Activated CD4-positive, alpha-beta T cell treated with anti-CD3 and anti-CD28 coated beads, Interleukin-2, amount 50 U/mL, for 4 hours (primary cell): ENCODE measurements at regions not wholly inside any gene's neighbourhood (a gene's known extent, or its start where the extent isn't known, plus 50 kb on each side); places are given as distances from the start of the nearest gene placed in this dataset.
"Not testable (repeated sequence)": the region's sequence is repeated elsewhere in the genome, so short reads cannot be mapped to it uniquely, and the experiment has no call there.

ENCODE experiments used
- DNase-seq, 2 experiments: peaks; one replicate each; pipeline ENCODE4 v3.0.0-alpha.2; 2020

GRCh38 chr14:105581551-105582341 lies 55.4 kb downstream of the TMEM121 start:
- DNase-seq: no peak

DNA sequence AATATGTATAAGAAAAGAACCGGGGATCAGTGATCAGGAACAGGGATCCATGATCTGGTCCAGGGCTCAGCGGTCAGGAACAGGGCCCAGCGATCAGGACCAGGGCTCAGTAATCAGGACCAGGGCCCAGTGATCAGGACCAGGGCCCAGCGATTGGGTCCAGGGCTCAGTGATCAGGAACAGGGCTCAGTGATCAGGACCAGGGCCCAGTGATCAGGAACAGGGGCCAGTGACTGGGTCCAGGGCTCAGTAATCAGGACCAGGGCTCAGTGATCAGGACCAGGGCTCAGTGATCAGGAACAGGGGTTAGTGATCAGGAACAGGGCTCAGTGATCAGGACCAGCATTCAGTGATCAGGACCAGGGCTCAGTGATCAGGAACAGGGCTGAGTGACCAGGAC lies 56.3 kb downstream of the TMEM121 start:
- DNase-seq: no peak

GRCh38 chr14:105583914-105584313 lies 57.5 kb downstream of the TMEM121 start:
- not testable (repeated sequence) for DNase-seq

- DNase-seq: not testable (repeated sequence)
Measured at GRCh38 chr14:105585290-105585689, 58.9 kb downstream of the TMEM121 start.

- DNase-seq: not testable (repeated sequence)
Measured at GRCh38 chr14:105585722-105586121, 59.3 kb downstream of the TMEM121 start.

DNA sequence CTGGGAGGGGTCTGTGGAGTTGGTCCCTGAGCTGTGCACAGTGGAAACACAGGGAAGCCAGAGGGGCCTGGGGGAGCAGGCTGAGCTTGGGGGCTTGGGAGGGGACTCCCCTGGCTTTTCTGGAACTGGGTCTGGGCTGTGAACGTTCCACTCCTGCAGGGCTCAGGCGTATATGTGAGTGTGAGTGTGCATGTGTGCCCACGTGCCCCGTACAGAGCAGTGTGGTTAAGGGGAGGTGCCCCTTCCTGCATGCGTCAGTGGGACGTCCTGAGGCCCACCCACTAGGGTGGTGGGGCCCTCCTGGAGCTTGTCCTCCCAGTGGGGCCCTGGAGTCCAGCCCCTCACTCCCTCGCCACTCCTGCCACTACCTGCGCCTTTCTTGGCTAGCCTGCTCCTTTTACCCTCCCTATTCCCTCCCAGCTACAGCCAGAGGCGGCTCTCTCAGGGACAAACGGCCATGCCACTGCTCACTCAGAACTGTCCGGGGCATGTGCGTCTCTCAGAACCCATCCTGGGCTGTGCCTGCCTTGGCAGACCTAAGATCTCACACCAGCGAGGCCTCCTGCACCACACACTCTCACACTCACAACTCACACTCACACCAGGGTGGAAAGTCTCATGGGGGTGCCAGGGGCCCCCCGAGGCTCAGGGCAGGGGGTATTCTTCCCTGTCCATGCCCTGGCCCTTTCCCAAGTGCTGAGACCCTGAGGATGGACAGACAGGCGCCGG lies 59.9 kb downstream of the TMEM121 start:
- DNase-seq: not testable (repeated sequence)

DNA sequence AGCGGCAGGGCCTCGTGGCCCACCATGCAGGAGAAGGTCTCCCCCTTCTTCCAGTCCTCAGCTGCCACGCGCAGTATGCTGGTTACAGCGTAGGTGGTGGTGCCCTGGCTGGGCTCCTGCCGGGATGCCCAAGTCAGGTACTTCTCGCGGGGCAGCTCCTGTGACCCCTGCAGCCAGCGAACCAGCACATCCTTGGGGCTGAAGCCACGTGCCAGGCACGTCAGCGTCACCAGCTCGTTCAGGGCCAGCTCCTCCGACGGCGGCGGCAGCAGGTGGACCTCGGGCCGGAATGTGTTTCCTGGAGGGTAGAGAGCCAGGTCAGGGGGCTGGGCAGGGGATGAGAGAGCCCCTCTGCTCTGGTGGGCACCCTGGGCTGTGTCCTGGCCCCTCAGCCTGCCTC lies 60.7 kb downstream of the TMEM121 start:
- DNase-seq: not testable (repeated sequence)

- not testable (repeated sequence) for DNase-seq
Measured at GRCh38 chr14:105587482-105588235, 61.3 kb downstream of the TMEM121 start.

DNA sequence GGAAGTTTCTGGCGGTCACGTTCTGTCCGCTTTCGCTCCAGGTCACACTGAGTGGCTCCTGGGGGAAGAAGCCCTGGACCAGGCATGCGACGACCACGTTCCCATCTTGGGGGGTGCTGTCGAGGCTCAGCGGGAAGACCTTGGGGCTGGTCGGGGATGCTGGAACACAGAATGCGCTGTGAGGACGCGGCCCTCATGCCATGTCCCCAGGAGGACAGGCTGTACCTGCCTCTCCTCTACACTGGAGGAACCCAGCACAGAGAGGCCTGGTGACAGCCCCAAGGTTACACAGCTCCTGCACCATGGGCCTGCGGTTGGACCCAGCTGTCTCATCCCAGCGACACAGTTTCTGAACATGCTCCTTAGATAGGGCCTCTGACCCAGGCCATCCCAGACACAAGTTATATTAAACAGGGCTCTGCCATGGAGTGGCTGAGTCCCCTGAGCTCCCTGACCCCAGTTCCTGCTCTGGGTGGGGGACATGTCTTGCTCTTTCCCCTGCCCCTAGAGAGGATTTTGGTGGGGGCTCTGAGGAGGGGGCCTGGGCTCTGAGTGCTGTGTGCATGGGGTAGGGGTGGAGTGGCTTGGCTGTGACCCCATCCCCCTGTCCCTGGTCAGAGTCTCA lies 62.0 kb downstream of the TMEM121 start:
- DNase-seq: no peak

GRCh38 chr14:105589161-105589925 lies 63.0 kb downstream of the TMEM121 start:
- no peak for DNase-seq

DNA sequence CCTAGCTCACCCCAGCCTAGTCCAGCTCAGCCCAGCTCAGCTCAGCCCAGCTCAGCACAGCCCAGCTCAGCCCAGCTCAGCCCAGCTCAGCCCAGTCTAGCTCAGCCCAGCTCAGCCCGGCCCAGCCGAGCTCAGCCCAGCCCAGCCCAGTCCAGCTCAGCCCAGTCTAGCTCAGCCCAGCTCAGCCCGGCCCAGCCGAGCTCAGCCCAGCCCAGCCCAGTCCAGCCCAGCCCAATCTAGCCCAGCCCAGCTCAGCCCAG lies 63.5 kb downstream of the TMEM121 start:
- DNase-seq: not testable (repeated sequence)

GRCh38 chr14:105591052-105591451 lies 64.7 kb downstream of the TMEM121 start:
- no peak for DNase-seq

GRCh38 chr14:105591792-105592341 lies 65.5 kb downstream of the TMEM121 start:
- DNase-seq: not testable (repeated sequence)

DNA sequence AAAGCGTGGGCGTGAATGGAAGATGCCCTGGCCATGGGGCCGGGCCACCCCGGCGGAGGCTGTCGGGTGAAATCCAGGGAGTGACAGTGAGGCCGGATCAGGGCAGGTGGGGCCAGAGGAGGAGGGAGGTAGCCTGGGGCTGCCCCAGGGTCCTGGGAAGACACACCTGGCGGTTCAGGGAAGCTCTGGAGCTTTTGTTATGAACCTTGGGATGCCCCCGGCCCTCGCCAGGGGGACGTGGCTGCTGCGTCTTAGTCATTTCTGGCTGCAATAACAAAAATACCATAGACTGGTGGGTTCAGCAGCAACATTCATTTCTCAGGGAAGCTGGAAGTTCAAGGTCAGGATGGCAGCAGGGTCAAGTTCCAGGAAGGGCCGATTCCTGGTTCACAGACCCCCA lies 66.3 kb downstream of the TMEM121 start:
- not testable (repeated sequence) for DNase-seq

- not testable (repeated sequence) for DNase-seq
Measured at GRCh38 chr14:105595346-105595745, 69.0 kb downstream of the TMEM121 start.

DNA sequence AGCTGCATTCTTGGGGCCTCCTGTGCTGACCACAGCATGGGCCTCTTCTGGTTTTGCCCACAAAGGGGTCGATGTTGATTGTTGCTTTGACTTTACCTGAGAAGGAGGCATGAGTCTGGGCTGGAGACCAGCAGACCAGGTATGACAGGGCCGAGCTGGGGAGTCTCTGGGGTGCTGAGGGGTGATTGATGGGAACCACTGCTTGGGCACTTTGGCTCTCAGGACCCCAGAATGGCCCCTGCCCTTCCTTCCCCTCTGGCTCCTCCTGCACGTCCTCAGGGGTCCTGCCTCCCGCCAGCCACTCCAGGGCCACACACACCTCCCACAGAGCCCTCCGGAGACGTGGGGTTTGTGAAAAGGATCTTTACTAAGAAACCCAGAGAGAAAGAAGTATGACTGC lies 70.0 kb downstream of the TMEM121 start:
- not testable (repeated sequence) for DNase-seq

- not testable (repeated sequence) for DNase-seq
Measured at GRCh38 chr14:105598040-105598763, 71.8 kb downstream of the TMEM121 start.

GRCh38 chr14:105598925-105599586 lies 72.7 kb downstream of the TMEM121 start:
- DNase-seq: not testable (repeated sequence)

- not testable (repeated sequence) for DNase-seq
Measured at GRCh38 chr14:105600195-105600938, 74.0 kb downstream of the TMEM121 start.

DNA sequence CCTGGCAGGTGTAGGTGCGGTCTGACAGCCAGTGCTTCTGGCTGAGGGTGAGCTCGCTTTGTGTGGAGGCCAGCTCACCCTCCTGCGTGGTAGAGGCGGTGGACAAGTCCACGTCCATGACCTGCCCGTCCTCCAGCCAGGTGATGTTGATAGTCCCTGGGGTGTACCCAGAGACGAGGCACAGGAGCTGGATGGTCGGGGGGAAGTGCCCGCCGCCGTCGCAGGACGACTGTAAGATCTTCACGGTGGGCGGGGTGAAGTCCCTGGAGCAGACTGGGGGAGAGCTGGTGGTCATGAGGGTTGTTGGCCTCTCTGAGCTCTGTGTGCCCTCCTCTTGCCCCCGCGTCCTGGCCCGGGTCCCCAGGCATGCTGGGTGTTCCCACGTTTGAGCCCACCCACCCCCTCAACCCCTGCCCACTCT lies 74.6 kb downstream of the TMEM121 start:
- DNase-seq: no peak
